IMR-90 (cell line): ENCODE measurements at regions not wholly inside any gene's neighbourhood (a gene's known extent, or its start where the extent isn't known, plus 50 kb on each side); places are given as distances from the start of the nearest gene placed in this dataset.

ENCODE experiments used
- ATAC-seq: fragments of 200-7000 bp; cut with Tn5 transposase; 2 replicates; pipeline ENCODE4 v1.9.1; 2020; ENCODE audit warnings: low read depth, mild to moderate bottlenecking, moderate library complexity
- BruUV-seq: library from RNA; stranded (reverse); fragments of 400-500 nt; replicated peaks from 2 replicates; lab custom pipeline; 2021; lab: Mats Ljungman, UMichigan
- CTCF ChIA-PET: fragments of 300-600 bp; formaldehyde crosslinking; extraction: SDS; loops from one replicate; lab custom pipeline; 2021; ENCODE audit warnings: antibody characterized with exemption; lab: Yijun Ruan, JAX
- POLR2A ChIA-PET: fragments of 300-600 bp; sonication (Branson Sonifier 250); formaldehyde crosslinking; loops from one replicate; lab custom pipeline; 2022; ENCODE audit warnings: antibody characterized with exemption; ENCODE audit not compliant: unreplicated experiment; lab: Charles Lee
- DNase-seq: peaks from one replicate; pipeline ENCODE4 v3.0.0; 2013
- H2AFZ ChIP-seq: replicated peaks from 2 replicates; pipeline ENCODE3; 2013; ENCODE audit warnings: low read length, mild to moderate bottlenecking; ENCODE audit not compliant: poor library complexity
- H2AK5ac ChIP-seq: 2 replicates; pipeline ENCODE4 v1.6.1; 2013; ENCODE audit warnings: low read depth, low read length, inconsistent platforms
- H2AK9ac ChIP-seq: replicated peaks from 2 replicates; pipeline ENCODE3; 2013; ENCODE audit warnings: mild to moderate bottlenecking, low read depth, low read length, moderate library complexity; ENCODE audit not compliant: poor library complexity
- H2BK120ac ChIP-seq: 2 replicates; pipeline ENCODE4 v1.6.1; 2013; ENCODE audit warnings: low read depth, low read length, inconsistent platforms
- H2BK15ac ChIP-seq: 3 replicates; pipeline ENCODE4 v1.6.1; 2013; ENCODE audit warnings: low read depth, low read length, inconsistent platforms
- H2BK20ac ChIP-seq: 2 replicates; pipeline ENCODE4 v1.6.1; 2013; ENCODE audit warnings: low read depth, mild to moderate bottlenecking, inconsistent platforms, low read length, moderate library complexity
- H2BK5ac ChIP-seq: 2 replicates; pipeline ENCODE4 v1.6.1; 2013; ENCODE audit warnings: mild to moderate bottlenecking, low read depth, low read length, inconsistent platforms; ENCODE audit not compliant: poor library complexity, severe bottlenecking
- H3K14ac ChIP-seq: replicated peaks from 2 replicates; pipeline ENCODE4 v1.6.1; 2013; ENCODE audit warnings: low read depth, low read length, inconsistent platforms
- H3K18ac ChIP-seq: 2 replicates; pipeline ENCODE4 v1.6.1; 2013; ENCODE audit warnings: low read depth, low read length, control low read depth
- H3K23ac ChIP-seq: 2 replicates; pipeline ENCODE4 v1.6.1; 2013; ENCODE audit warnings: low read depth, low read length, inconsistent platforms
- H3K27ac ChIP-seq: 2 replicates; pipeline ENCODE4 v1.5.1; 2013; ENCODE audit warnings: mild to moderate bottlenecking, control low read depth, low read length; ENCODE audit not compliant: insufficient read depth
- H3K27me3 ChIP-seq: 2 replicates; pipeline ENCODE4 v1.6.1; 2013; ENCODE audit warnings: low read length; ENCODE audit not compliant: control insufficient read depth, insufficient read depth
- H3K36me3 ChIP-seq: 2 replicates; pipeline ENCODE4 v1.6.1; 2013; ENCODE audit warnings: low read length, mixed read lengths; ENCODE audit not compliant: control insufficient read depth, insufficient read depth
- H3K4ac ChIP-seq: 2 replicates; pipeline ENCODE4 v1.6.1; 2013; ENCODE audit warnings: low read depth, low read length, inconsistent platforms
- H3K4me1 ChIP-seq: 2 replicates; pipeline ENCODE4 v1.6.1; 2013; ENCODE audit warnings: low read length, mixed read lengths; ENCODE audit not compliant: control insufficient read depth, insufficient read depth
- H3K4me2 ChIP-seq: 2 replicates; pipeline ENCODE4 v1.6.1; 2013; ENCODE audit warnings: low read depth, mild to moderate bottlenecking, control low read depth, low read length, moderate library complexity
- H3K4me3 ChIP-seq: 2 replicates; pipeline ENCODE4 v1.5.1; 2013; ENCODE audit warnings: low read depth, mild to moderate bottlenecking, control low read depth, low read length, moderate library complexity; ENCODE audit not compliant: insufficient read depth
- H3K56ac ChIP-seq: 2 replicates; pipeline ENCODE4 v1.6.1; 2013; ENCODE audit warnings: low read length, inconsistent platforms; ENCODE audit not compliant: insufficient read depth; ENCODE audit errors: extremely low read depth
- H3K79me1 ChIP-seq, 2 experiments: 2 replicates each; pipeline ENCODE4 v1.6.1; 2013; ENCODE audit warnings: low read length in 2 of 2, inconsistent platforms in 1 of 2, low read depth in 1 of 2
- H3K9ac ChIP-seq: 2 replicates; pipeline ENCODE4 v1.6.1; 2013; ENCODE audit warnings: low read depth, low read length, control low read depth
- H3K9me1 ChIP-seq: 2 replicates; pipeline ENCODE4 v1.6.1; 2013; ENCODE audit warnings: low read length, inconsistent platforms; ENCODE audit not compliant: insufficient read depth
- H3K9me3 ChIP-seq: 2 replicates; pipeline ENCODE4 v1.6.1; 2013; ENCODE audit warnings: low read length; ENCODE audit not compliant: control insufficient read depth, insufficient read depth
- H4K20me1 ChIP-seq: 2 replicates; pipeline ENCODE4 v1.6.1; 2013; ENCODE audit warnings: low read length, inconsistent platforms; ENCODE audit not compliant: insufficient read depth
- H4K5ac ChIP-seq: 2 replicates; pipeline ENCODE4 v1.6.1; 2013; ENCODE audit warnings: mild to moderate bottlenecking, low read depth, low read length, control low read depth
- H4K8ac ChIP-seq, 2 experiments: 2 replicates each; pipeline ENCODE4 v1.6.1; 2013; ENCODE audit warnings: low read depth in 2 of 2, low read length in 2 of 2, control low read depth in 1 of 2, inconsistent platforms in 1 of 2
- H4K91ac ChIP-seq: 2 replicates; pipeline ENCODE4 v1.6.1; 2013; ENCODE audit warnings: low read depth, low read length, inconsistent platforms; ENCODE audit not compliant: insufficient read depth
- BHLHE40 ChIP-seq: fragments of 150-350 bp; IDR thresholded peaks from 2 replicates; pipeline ENCODE4 v1.6.1; 2016; ENCODE audit warnings: mild to moderate bottlenecking, low read depth, low read length
- CEBPB ChIP-seq: IDR thresholded peaks from 2 replicates; pipeline ENCODE4 v1.6.1; 2012; ENCODE audit warnings: low read depth, low read length, improper control_type of control experiment
- CHD1 ChIP-seq: IDR thresholded peaks from 2 replicates; pipeline ENCODE4 v1.6.1; 2012; ENCODE audit warnings: low read depth, low read length, improper control_type of control experiment
- MAZ ChIP-seq: IDR thresholded peaks from 2 replicates; pipeline ENCODE4 v1.6.1; 2012; ENCODE audit warnings: low read depth, mild to moderate bottlenecking, low read length, improper control_type of control experiment, moderate library complexity, borderline replicate concordance
- MXI1 ChIP-seq: IDR thresholded peaks from 2 replicates; pipeline ENCODE4 v1.6.1; 2012; ENCODE audit warnings: low read depth, mild to moderate bottlenecking, low read length, moderate library complexity, borderline replicate concordance
- NFE2L2 ChIP-seq: fragments of 150-350 bp; IDR thresholded peaks from 2 replicates; pipeline ENCODE4 v1.6.1; 2016; ENCODE audit warnings: low read depth, mild to moderate bottlenecking, low read length
- POLR2A ChIP-seq: IDR thresholded peaks from 2 replicates; pipeline ENCODE4 v1.6.1; 2012; ENCODE audit warnings: mild to moderate bottlenecking, low read depth, low read length
- RAD21 ChIP-seq: IDR thresholded peaks from 2 replicates; pipeline ENCODE4 v1.6.1; 2012; ENCODE audit warnings: low read length, improper control_type of control experiment
- RCOR1 ChIP-seq: IDR thresholded peaks from 2 replicates; pipeline ENCODE4 v1.6.1; 2012; ENCODE audit warnings: mild to moderate bottlenecking, low read length, improper control_type of control experiment; ENCODE audit not compliant: insufficient replicate concordance
- RFX5 ChIP-seq: IDR thresholded peaks from 2 replicates; pipeline ENCODE4 v1.8.0; 2012; ENCODE audit warnings: low read depth, mild to moderate bottlenecking, low read length, moderate library complexity
- WGBS, 2 experiments: methylation state at CpG; one replicate each; pipeline versions ENCODE4 v1.1.5 to v1.1.7; 2013; ENCODE audit warnings: missing lambda C conversion rate in 2 of 2; ENCODE audit not compliant: insufficient read length in 1 of 2; ENCODE audit errors: extremely low coverage in 2 of 2; 5-methylcytosine and 5-hydroxymethylcytosine counted together
- dilution Hi-C: fragments of 300-500 bp; cut with HindIII; formaldehyde crosslinking; loops from one replicate; pipeline ENCODE4 v1.14.3; 2018; ENCODE audit warnings: low sequenced_read_pairs; ENCODE audit not compliant: unreplicated experiment
- in situ Hi-C: fragments of 300-500 bp; cut with MboI; formaldehyde crosslinking; loops from 3 replicates; pipeline ENCODE4 v1.14.3; 2019; ENCODE audit warnings: low sequenced_read_pairs, inconsistent platforms, mixed read lengths
- intact Hi-C: fragments of 100-400 bp; cut with micrococcal nuclease; formaldehyde crosslinking; loops from 2 replicates; pipeline ENCODE4 v1.10.0; 2022
- TF ChIP-seq, protein P1 (sequence below): fragments of 150-350 bp; IDR thresholded peaks from 2 replicates; pipeline ENCODE4 v1.6.1; 2016; ENCODE audit warnings: low read depth, mild to moderate bottlenecking, low read length, moderate library complexity, borderline replicate concordance
- TF ChIP-seq, protein P2 (sequence below): fragments of 150-350 bp; IDR thresholded peaks from 2 replicates; pipeline ENCODE4 v1.6.1; 2017; ENCODE audit warnings: mild to moderate bottlenecking, antibody characterized with exemption, low read length, low read depth
- TF ChIP-seq, protein P3 (sequence below): conservative IDR thresholded peaks from 2 replicates; pipeline ENCODE4 v1.5.1; 2012; ENCODE audit warnings: mild to moderate bottlenecking, low read depth, low read length, improper control_type of control experiment

DNA sequence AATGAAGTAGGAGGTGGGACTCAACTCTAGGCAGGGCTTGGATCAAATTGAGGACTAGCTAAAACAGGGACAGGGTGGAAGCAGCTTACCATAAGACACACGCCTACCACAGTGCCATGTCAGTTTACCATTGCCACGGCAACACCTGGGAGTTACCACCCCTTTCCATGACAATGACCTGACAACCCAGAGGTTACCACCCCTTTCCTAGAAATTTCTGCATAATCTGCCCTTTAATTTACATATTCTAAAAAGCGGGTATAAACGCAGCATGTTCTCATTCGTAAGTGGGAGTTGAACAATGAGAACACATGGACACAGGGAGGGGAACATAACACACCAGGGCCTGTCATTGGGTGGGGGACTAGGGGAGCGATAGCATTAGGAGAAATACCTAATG is 72.7 kb downstream of the GCC1 start:
- in situ Hi-C loops (loop anchor here (25.0 kb wide), 1 partner anchor 700 kb away; no protein-coding TSS in a partner anchor), dilution Hi-C loops (no loop called here), intact Hi-C loops (no loop called here)
- Histone ChIP-seq H3K4ac (no peak overlapping the region), H3K27me3 (no peaks in the 10 kb centered on the region), H3K56ac (no peak overlapping the region), H4K91ac (no peak overlapping the region), H3K18ac (no peak overlapping the region), H2BK20ac (no peak overlapping the region), H2BK15ac (no peak overlapping the region), H4K20me1 (no peaks in the 10 kb centered on the region), H3K79me1 (no peaks in the 10 kb centered on the region), H3K27ac (no peak overlapping the region), H2BK120ac (no peak overlapping the region), H2AK5ac (no peak overlapping the region), H2AFZ (no peak overlapping the region), H4K8ac (no peak overlapping the region), H3K4me1 (no peaks in the 10 kb centered on the region), H3K36me3 (no peaks in the 10 kb centered on the region), H3K14ac (no peak overlapping the region), H3K4me3 (no peak overlapping the region), H3K4me2 (no peak overlapping the region), H2BK5ac (no peak overlapping the region), H2AK9ac (no peak overlapping the region), H3K9ac (no peak overlapping the region), H4K5ac (no peak overlapping the region), H3K9me1 (no peaks in the 10 kb centered on the region), H3K23ac (no peak overlapping the region), H3K9me3 (no peaks in the 10 kb centered on the region)
- ATAC-seq, result no peak
- WGBS, 2 experiments, result no CpG with 5 or more reads among the region's 6 CpGs
- no peak for DNase-seq
- TF ChIP-seq RFX5 (no peak), NFE2L2 (no peak), MXI1 (no peak), BHLHE40 (no peak), CHD1 (no peak), MAZ (no peak), RAD21 (no peak), POLR2A (no peak), CEBPB (no peak), RCOR1 (no peak)
- TF ChIP-seq, protein P1, sequence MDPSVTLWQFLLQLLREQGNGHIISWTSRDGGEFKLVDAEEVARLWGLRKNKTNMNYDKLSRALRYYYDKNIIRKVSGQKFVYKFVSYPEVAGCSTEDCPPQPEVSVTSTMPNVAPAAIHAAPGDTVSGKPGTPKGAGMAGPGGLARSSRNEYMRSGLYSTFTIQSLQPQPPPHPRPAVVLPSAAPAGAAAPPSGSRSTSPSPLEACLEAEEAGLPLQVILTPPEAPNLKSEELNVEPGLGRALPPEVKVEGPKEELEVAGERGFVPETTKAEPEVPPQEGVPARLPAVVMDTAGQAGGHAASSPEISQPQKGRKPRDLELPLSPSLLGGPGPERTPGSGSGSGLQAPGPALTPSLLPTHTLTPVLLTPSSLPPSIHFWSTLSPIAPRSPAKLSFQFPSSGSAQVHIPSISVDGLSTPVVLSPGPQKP, result no peak
- TF ChIP-seq, protein P2, sequence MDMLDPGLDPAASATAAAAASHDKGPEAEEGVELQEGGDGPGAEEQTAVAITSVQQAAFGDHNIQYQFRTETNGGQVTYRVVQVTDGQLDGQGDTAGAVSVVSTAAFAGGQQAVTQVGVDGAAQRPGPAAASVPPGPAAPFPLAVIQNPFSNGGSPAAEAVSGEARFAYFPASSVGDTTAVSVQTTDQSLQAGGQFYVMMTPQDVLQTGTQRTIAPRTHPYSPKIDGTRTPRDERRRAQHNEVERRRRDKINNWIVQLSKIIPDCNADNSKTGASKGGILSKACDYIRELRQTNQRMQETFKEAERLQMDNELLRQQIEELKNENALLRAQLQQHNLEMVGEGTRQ, result no peak
- TF ChIP-seq, protein P3, sequence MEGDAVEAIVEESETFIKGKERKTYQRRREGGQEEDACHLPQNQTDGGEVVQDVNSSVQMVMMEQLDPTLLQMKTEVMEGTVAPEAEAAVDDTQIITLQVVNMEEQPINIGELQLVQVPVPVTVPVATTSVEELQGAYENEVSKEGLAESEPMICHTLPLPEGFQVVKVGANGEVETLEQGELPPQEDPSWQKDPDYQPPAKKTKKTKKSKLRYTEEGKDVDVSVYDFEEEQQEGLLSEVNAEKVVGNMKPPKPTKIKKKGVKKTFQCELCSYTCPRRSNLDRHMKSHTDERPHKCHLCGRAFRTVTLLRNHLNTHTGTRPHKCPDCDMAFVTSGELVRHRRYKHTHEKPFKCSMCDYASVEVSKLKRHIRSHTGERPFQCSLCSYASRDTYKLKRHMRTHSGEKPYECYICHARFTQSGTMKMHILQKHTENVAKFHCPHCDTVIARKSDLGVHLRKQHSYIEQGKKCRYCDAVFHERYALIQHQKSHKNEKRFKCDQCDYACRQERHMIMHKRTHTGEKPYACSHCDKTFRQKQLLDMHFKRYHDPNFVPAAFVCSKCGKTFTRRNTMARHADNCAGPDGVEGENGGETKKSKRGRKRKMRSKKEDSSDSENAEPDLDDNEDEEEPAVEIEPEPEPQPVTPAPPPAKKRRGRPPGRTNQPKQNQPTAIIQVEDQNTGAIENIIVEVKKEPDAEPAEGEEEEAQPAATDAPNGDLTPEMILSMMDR, result no peak
- ChIA-PET POLR2A (no interaction called here), CTCF (no interaction called here)
- no TSS peak for BruUV-seq
